Activated CD4-positive, alpha-beta T cell treated with anti-CD3 and anti-CD28 coated beads, Interleukin-2, amount 10 ng/mL, durations not matched to agents 7 days and 5 days (primary cell): ENCODE measurements at regions not wholly inside any gene's neighbourhood (a gene's known extent, or its start where the extent isn't known, plus 50 kb on each side); places are given as distances from the start of the nearest gene placed in this dataset.

ENCODE experiments used
- CTCF ChIA-PET: fragments of 350-600 bp; sonication (Branson Sonifier 250); formaldehyde crosslinking; loops from one replicate; lab custom pipeline; 2021; ENCODE audit warnings: antibody characterized with exemption; lab: Charles Lee
- POLR2A ChIA-PET: fragments of 350-600 bp; sonication (Branson Sonifier 250); formaldehyde crosslinking; loops from one replicate; lab custom pipeline; 2021; ENCODE audit warnings: antibody characterized with exemption; lab: Charles Lee
- DNase-seq: peaks from one replicate; pipeline ENCODE4 v3.0.0-alpha.2; 2020
- H3K27ac Mint-ChIP-seq: one replicate; pipeline ENCODE4 v1.8.0; 2021; ENCODE audit warnings: mild to moderate bottlenecking, moderate library complexity, mixed read lengths
- H3K27me3 Mint-ChIP-seq: one replicate; pipeline ENCODE4 v1.8.0; 2021; ENCODE audit warnings: mixed read lengths
- H3K36me3 Mint-ChIP-seq: one replicate; pipeline ENCODE4 v1.8.0; 2021; ENCODE audit warnings: low read depth, mixed read lengths
- H3K4me1 Mint-ChIP-seq: one replicate; pipeline ENCODE4 v1.8.0; 2021; ENCODE audit warnings: mixed read lengths
- H3K4me3 Mint-ChIP-seq: one replicate; pipeline ENCODE4 v1.8.0; 2021; ENCODE audit warnings: mild to moderate bottlenecking, moderate library complexity, mixed read lengths
- H3K9me3 Mint-ChIP-seq: one replicate; pipeline ENCODE4 v1.8.0; 2021; ENCODE audit warnings: mixed read lengths

DNA sequence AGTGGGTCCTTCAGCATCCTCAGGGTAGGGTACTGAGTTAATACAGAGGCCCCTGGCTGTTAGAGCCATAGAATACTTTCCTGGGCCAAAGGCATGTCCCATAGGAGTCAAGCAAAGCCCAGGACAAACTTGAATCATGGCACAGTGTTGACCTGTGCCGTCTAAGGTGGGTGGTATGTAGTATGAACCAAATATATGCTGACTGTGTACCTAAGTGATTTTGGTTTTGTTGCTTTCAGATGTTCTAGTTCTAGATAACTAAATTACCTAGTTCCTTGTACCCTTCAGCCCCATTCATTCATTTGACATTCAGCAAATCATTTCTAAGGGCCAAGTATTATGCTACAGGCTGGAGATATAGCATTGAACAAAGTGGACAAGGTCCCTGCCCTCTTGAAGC lies 61.3 kb upstream of the GPRC5B start:
- CTCF ChIA-PET = no interaction called here
- POLR2A ChIA-PET = no interaction called here
- H3K27ac Mint-ChIP-seq = no peak overlapping the region

DNA sequence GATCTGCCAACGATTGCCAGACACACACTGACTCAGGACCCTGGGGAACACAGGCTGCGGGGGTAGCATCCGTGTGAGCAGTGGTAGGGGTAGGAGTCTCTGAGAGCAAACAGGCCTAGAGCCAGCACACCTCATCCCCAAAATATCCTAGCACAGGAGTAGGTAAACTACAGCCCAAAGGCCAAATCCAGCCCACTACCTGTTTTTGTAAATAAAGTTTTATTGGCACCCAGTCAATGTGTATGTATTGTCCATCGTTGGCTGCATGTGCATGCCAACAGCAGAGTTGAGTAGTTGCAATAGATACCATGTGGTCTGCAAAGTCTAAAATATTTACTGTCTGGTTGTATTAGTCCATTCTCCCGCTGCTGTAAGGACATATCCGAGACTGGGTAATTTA lies 55.5 kb upstream of the GPRC5B start:
- CTCF ChIA-PET = no interaction called here
- H3K27me3 Mint-ChIP-seq = peaks cover 2% of the 10 kb centered on the region
- POLR2A ChIA-PET = no interaction called here
- no peak overlapping the region for H3K4me3 Mint-ChIP-seq
- no peak for DNase-seq
- H3K4me1 Mint-ChIP-seq = no peaks in the 10 kb centered on the region
- H3K27ac Mint-ChIP-seq = no peak overlapping the region
- H3K9me3 Mint-ChIP-seq = no peaks in the 10 kb centered on the region
- no peaks in the 10 kb centered on the region for H3K36me3 Mint-ChIP-seq

More for the DNA sequence above, 61.3 kb upstream of the GPRC5B start:
- Mint-ChIP-seq H3K4me3 (no peak overlapping the region), H3K9me3 (no peaks in the 10 kb centered on the region), H3K4me1 (no peaks in the 10 kb centered on the region), H3K27me3 (peaks cover 2% of the 10 kb centered on the region), H3K36me3 (no peaks in the 10 kb centered on the region)
- DNase-seq = no peak

DNA sequence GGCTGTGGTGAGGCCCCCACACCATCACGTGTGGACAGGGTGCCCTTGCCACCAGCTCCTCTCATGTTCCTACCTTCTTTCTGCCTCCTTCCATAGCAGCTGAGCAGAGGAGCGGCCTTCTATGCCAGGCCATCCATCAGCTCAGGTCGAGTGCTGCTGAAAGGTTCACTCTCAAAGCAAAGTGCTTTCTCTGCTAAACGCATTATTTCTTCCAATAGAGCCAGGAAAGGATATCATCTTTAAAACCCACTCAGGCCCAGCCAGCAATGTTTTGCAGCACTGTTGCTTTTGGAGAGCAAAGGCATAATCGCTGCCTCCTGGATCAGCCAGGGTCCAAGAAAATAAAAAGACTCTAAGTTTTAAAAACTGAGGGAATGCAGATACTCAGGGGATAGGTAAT lies 54.9 kb upstream of the GPRC5B start:
- H3K27ac Mint-ChIP-seq = no peak overlapping the region
- POLR2A ChIA-PET = no interaction called here

DNA sequence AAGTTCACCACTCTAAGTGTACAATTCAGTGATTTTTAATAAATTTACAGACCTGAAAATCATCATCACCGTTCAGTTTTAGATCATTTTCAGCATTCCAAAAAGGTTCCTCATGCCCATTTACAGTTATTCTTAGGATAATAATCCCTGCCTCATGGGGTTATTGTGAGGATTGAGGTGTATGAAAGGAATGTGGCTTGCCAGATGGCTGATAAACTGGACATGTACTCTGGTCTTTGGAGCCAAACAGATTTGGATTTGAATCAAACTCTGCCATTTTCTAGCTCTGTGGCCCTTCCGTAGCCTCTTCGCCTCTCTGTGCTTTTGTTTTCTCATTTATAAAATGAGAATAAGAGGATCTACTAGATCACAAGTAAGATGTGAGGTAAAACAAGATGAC lies 53.9 kb upstream of the GPRC5B start:
- CTCF ChIA-PET = no interaction called here
- DNase-seq = no peak
- Mint-ChIP-seq H3K27ac (no peak overlapping the region), H3K4me3 (no peak overlapping the region), H3K27me3 (no peaks in the 10 kb centered on the region), H3K36me3 (no peaks in the 10 kb centered on the region), H3K4me1 (no peaks in the 10 kb centered on the region), H3K9me3 (no peaks in the 10 kb centered on the region)
- POLR2A ChIA-PET = no interaction called here

More for the DNA sequence above, 54.9 kb upstream of the GPRC5B start:
- CTCF ChIA-PET = no interaction called here
- no peaks in the 10 kb centered on the region for H3K9me3 Mint-ChIP-seq
- no peaks in the 10 kb centered on the region for H3K27me3 Mint-ChIP-seq
- H3K4me3 Mint-ChIP-seq = no peak overlapping the region
- H3K4me1 Mint-ChIP-seq = no peaks in the 10 kb centered on the region
- H3K36me3 Mint-ChIP-seq = no peaks in the 10 kb centered on the region
- DNase-seq = no peak

GRCh38 chr16:19936441-19936840 lies 51.8 kb upstream of the GPRC5B start:
- ChIA-PET POLR2A (no interaction called here), CTCF (no interaction called here)
- Mint-ChIP-seq H3K36me3 (no peaks in the 10 kb centered on the region), H3K27ac (no peak overlapping the region), H3K4me3 (no peak overlapping the region), H3K4me1 (no peaks in the 10 kb centered on the region), H3K27me3 (no peaks in the 10 kb centered on the region), H3K9me3 (no peaks in the 10 kb centered on the region)
- DNase-seq = no peak

DNA sequence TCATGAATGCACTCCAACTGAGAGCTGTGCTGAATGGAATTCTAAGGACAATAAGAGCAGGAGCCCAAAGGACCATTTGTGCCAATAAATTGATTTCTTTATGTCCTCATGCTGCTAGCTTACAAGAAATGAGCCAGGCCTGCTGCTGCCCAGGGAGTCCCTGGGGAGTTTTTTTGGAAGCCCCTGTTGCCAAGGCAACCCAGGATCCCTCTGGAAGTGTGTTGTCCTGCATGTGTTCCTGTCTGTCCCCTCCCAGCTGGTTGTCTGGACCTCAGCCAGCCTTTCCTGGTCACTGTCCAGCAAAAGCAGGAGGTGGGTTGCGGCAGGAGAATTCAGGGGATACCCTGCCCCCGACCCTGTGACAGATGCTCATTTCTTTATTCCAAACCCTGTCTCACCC lies 51.0 kb upstream of the GPRC5B start:
- POLR2A ChIA-PET = no interaction called here
- H3K36me3 Mint-ChIP-seq = no peaks in the 10 kb centered on the region
- CTCF ChIA-PET = no interaction called here

More for the DNA sequence above, 51.0 kb upstream of the GPRC5B start:
- DNase-seq = no peak
- H3K9me3 Mint-ChIP-seq = no peaks in the 10 kb centered on the region
- H3K4me1 Mint-ChIP-seq = no peaks in the 10 kb centered on the region
- no peak overlapping the region for H3K27ac Mint-ChIP-seq
- H3K4me3 Mint-ChIP-seq = no peak overlapping the region
- H3K27me3 Mint-ChIP-seq = no peaks in the 10 kb centered on the region
